ENCODE measurements at regions not wholly inside any gene's neighbourhood (a gene's known extent, or its start where the extent isn't known, plus 50 kb on each side); places are given as distances from the start of the nearest gene placed in this dataset.
"Not testable (repeated sequence)": the region's sequence is repeated elsewhere in the genome, so short reads cannot be mapped to it uniquely, and the experiment has no call there.

DNA sequence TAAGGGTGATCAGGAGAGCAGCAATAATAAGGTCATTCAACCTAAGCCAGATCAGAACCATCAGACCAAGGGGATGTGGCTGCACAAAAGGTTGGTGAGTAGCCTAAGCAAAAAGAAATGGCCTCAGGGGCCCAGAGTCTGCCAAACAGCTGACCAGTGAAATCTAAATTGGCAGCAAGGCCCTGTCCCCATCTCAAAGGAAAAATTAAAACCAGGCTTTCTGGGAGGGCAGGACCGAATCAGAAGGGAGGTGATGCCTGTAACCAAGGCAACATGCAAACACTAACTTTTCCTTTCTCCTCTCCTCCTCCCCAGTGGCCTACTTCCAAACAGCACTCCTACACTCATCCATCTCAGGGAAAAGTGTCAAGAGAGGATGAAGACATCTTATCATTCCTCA lies 256.4 kb downstream of the NUAK1 start:
- 59 to 82% methylated on average over 1 of the region's 1 CpG for WGBS, 2 donors

DNA sequence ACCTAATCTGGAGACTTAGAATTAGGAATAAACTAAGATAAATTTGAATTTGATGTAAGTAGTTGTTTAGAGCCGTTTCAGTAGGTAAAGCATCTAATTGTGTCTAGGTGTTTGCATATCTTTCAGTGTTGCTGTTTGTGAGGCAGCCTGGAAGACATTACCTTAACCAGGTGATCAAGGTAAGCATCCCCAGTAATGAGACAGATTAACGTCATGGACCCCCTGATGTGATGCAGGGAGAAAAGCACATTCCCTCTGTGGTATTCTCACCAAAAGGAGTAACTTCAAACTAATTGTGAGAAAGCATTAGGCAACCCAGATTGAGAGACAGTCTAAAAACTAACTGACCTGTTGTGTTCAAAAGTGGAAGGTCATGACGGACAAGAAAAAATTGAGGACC lies 251.6 kb downstream of the NUAK1 start:
- 86 to 89% methylated on average over 3 of the region's 3 CpGs for WGBS, 2 donors
- ATAC-seq (ENCODE audit: low FRiP score in 2 of 2) (no peak), DNase-seq (no peak)
- Histone ChIP-seq H3K9me3 (no peaks in the 10 kb centered on the region), H3K27ac (no peak overlapping the region), H3K27me3 (no peaks in the 10 kb centered on the region), H3K36me3 (no peaks in the 10 kb centered on the region), H3K4me1 (peaks cover 0 to 4% (median 0%) of the 10 kb centered on the region in 4 donors), H3K4me3 (no peak overlapping the region)
- TF ChIP-seq POLR2AphosphoS5 (IDR thresholded peaks at IDR 0.05), result no peak
- no peak for TF ChIP-seq POLR2A (IDR thresholded peaks at IDR 0.05)
- no peak for TF ChIP-seq EP300 (IDR thresholded peaks at IDR 0.05)
- TF ChIP-seq, protein P1, sequence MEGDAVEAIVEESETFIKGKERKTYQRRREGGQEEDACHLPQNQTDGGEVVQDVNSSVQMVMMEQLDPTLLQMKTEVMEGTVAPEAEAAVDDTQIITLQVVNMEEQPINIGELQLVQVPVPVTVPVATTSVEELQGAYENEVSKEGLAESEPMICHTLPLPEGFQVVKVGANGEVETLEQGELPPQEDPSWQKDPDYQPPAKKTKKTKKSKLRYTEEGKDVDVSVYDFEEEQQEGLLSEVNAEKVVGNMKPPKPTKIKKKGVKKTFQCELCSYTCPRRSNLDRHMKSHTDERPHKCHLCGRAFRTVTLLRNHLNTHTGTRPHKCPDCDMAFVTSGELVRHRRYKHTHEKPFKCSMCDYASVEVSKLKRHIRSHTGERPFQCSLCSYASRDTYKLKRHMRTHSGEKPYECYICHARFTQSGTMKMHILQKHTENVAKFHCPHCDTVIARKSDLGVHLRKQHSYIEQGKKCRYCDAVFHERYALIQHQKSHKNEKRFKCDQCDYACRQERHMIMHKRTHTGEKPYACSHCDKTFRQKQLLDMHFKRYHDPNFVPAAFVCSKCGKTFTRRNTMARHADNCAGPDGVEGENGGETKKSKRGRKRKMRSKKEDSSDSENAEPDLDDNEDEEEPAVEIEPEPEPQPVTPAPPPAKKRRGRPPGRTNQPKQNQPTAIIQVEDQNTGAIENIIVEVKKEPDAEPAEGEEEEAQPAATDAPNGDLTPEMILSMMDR (IDR thresholded peaks at IDR 0.05), result no peak

More for the DNA sequence above, 256.4 kb downstream of the NUAK1 start:
- H3K27me3 ChIP-seq, result no peaks in the 10 kb centered on the region
- no peak for DNase-seq
- H3K4me3 ChIP-seq, result no peak overlapping the region
- ATAC-seq (ENCODE audit: low FRiP score in 2 of 2), result peak in 1 of 2 donors; percentile 92
- H3K36me3 ChIP-seq, result no peaks in the 10 kb centered on the region
- TF ChIP-seq, protein P1 (IDR thresholded peaks at IDR 0.05), result no peak
- no peak for TF ChIP-seq POLR2A (IDR thresholded peaks at IDR 0.05)
- no peaks in the 10 kb centered on the region for H3K4me1 ChIP-seq
- H3K27ac ChIP-seq, result no peak overlapping the region
- H3K9me3 ChIP-seq, result no peaks in the 10 kb centered on the region

DNA sequence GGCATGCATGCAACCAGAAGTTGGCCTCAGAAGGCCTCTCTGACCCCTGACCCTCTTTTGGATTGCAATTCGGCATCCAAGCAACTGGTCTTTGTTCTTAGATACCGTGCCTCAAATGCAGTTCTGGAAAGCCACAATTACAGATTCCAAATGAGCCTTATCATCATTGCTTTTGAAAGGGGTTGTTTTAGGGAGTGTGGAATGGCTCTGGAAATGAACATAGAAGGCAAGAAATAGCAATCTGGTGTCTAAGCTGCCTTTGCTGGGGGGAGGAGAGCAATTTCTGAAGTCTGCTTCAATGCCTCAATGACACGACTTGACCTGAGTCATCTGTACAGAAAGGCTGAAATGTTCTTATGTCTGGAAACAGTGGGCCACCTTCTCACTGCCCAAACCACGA lies 250.1 kb downstream of the NUAK1 start:
- TF ChIP-seq POLR2A (IDR thresholded peaks at IDR 0.05) (no peak), POLR2AphosphoS5 (IDR thresholded peaks at IDR 0.05) (no peak), EP300 (IDR thresholded peaks at IDR 0.05) (no peak)
- TF ChIP-seq, protein P1 (IDR thresholded peaks at IDR 0.05), result no peak
- no peak overlapping the region for H3K4me3 ChIP-seq
- peaks cover 0 to 4% (median 0%) of the 10 kb centered on the region in 4 donors for H3K4me1 ChIP-seq
- H3K27me3 ChIP-seq, result no peaks in the 10 kb centered on the region
- no peak for DNase-seq
- H3K36me3 ChIP-seq, result no peaks in the 10 kb centered on the region
- H3K9me3 ChIP-seq, result no peaks in the 10 kb centered on the region
- H3K27ac ChIP-seq, result no peak overlapping the region
- WGBS, 2 donors, result 59 to 69% methylated on average over 4 of the region's 4 CpGs
- no peak for ATAC-seq (ENCODE audit: low FRiP score in 2 of 2)

DNA sequence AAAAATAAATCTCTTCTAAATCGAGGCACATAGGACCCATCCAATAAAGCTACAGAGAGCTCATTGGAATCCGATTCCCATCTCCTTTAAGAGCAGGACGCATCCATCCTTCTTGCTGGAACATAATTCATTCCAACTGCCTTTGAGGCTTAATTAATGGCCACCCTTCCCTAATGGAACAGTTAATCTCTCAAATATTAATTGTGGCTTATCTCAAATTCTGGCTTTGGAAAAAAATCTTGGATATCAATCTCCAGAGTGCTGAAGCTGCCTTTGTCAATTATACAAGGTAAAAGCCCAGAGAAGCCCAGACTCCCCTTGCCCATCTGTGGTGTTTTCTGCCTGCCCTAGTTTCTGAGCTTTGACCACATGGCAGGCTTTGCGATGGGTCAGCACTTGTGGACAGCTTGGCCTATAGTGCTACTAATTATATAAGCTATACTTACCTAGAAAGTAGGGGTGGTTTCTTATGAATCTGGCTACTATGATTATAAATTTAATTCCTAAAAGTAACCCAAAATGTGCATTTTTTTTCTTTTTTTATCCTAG lies 246.3 kb downstream of the NUAK1 start:
- Histone ChIP-seq H3K4me3 (no peak overlapping the region), H3K27me3 (no peaks in the 10 kb centered on the region), H3K9me3 (no peaks in the 10 kb centered on the region), H3K36me3 (no peaks in the 10 kb centered on the region), H3K4me1 (peaks cover 0 to 4% (median 0%) of the 10 kb centered on the region in 4 donors), H3K27ac (no peak overlapping the region)
- TF ChIP-seq EP300 (IDR thresholded peaks at IDR 0.05) (no peak), POLR2AphosphoS5 (IDR thresholded peaks at IDR 0.05) (no peak), POLR2A (IDR thresholded peaks at IDR 0.05) (no peak)
- TF ChIP-seq, protein P1 (IDR thresholded peaks at IDR 0.05), result no peak
- ATAC-seq (ENCODE audit: low FRiP score in 2 of 2) (no peak), DNase-seq (no peak)
- 64 to 89% methylated on average over 4 of the region's 4 CpGs for WGBS, 2 donors

GRCh38 chr12:105895197-105895832 lies 243.4 kb downstream of the NUAK1 start:
- H3K27me3 ChIP-seq; H3K36me3 ChIP-seq; H3K4me3 ChIP-seq; DNase-seq; H3K27ac ChIP-seq; H3K4me1 ChIP-seq; ATAC-seq (ENCODE audit: low FRiP score in 2 of 2); H3K9me3 ChIP-seq: not testable (repeated sequence)
- WGBS, 2 donors, result 80 to 81% methylated on average over 10 of the region's 10 CpGs

All from upper lobe of left lung (tissue), 6 donors.